ENCODE measurements at regions not wholly inside any gene's neighbourhood (a gene's known extent, or its start where the extent isn't known, plus 50 kb on each side); places are given as distances from the start of the nearest gene placed in this dataset.

DNA sequence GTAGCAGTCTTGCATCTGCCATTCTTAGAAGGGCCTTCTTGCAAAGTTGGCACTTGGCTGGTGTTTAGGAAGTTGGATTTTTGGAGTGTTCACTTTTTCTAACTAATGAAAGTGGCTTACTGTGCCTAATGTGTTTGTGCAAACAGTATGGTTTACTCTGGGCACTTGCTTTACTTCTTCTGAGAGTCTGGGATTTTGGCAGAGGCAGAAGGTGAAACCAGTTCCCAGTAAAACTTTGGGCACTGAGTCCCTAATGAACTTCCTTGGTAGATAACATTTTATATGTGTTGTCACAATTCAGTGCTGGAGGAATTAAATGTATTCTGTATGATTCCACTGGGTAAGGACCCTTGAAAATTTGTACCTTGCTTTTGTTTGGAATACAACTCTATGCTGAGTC lies 155.7 kb downstream of the FAM170A start:
- no peak for DNase-seq
- no peak for TF ChIP-seq CTCF (IDR thresholded peaks at IDR 0.05)
- H3K27me3 Mint-ChIP-seq (ENCODE audit: low read depth, poor library complexity) = no peaks in the 10 kb centered on the region
- H3K9me3 Mint-ChIP-seq = peaks cover 17% of the 10 kb centered on the region
- peaks cover 24% of the 10 kb centered on the region for H3K4me1 Mint-ChIP-seq
- H3K27ac Mint-ChIP-seq = no peak overlapping the region
- peaks cover 10% of the 10 kb centered on the region for H3K36me3 Mint-ChIP-seq (ENCODE audit: low read depth)
- H3K4me3 Mint-ChIP-seq = no peak overlapping the region

GRCh38 chr5:119789406-119790117 lies 160.2 kb downstream of the FAM170A start:
- Mint-ChIP-seq H3K4me3 (no peak overlapping the region), H3K9me3 (peaks cover 8% of the 10 kb centered on the region), H3K27ac (peak overlapping the region; percentile 50), H3K27me3 (ENCODE audit: low read depth, poor library complexity) (no peaks in the 10 kb centered on the region), H3K4me1 (peaks cover 44% of the 10 kb centered on the region), H3K36me3 (ENCODE audit: low read depth) (no peaks in the 10 kb centered on the region)
- no peak for DNase-seq
- TF ChIP-seq CTCF (IDR thresholded peaks at IDR 0.05) = no peak

- Mint-ChIP-seq H3K9me3 (peaks cover 11% of the 10 kb centered on the region), H3K27ac (peak overlapping the region; percentile 88), H3K4me1 (peaks cover 41% of the 10 kb centered on the region), H3K36me3 (ENCODE audit: low read depth) (no peaks in the 10 kb centered on the region), H3K4me3 (no peak overlapping the region), H3K27me3 (ENCODE audit: low read depth, poor library complexity) (no peaks in the 10 kb centered on the region)
- no peak for TF ChIP-seq CTCF (IDR thresholded peaks at IDR 0.05)
- DNase-seq = no peak
Observed at GRCh38 chr5:119792161-119792799, 162.9 kb downstream of the FAM170A start.

- DNase-seq = no peak
- H3K9me3 Mint-ChIP-seq = peaks cover 11% of the 10 kb centered on the region
- no peak overlapping the region for H3K27ac Mint-ChIP-seq
- peaks cover 33% of the 10 kb centered on the region for H3K4me1 Mint-ChIP-seq
- no peak overlapping the region for H3K4me3 Mint-ChIP-seq
- no peaks in the 10 kb centered on the region for H3K36me3 Mint-ChIP-seq (ENCODE audit: low read depth)
- no peaks in the 10 kb centered on the region for H3K27me3 Mint-ChIP-seq (ENCODE audit: low read depth, poor library complexity)
- no peak for TF ChIP-seq CTCF (IDR thresholded peaks at IDR 0.05)
Observed at GRCh38 chr5:119795768-119796167, 166.4 kb downstream of the FAM170A start.

DNA sequence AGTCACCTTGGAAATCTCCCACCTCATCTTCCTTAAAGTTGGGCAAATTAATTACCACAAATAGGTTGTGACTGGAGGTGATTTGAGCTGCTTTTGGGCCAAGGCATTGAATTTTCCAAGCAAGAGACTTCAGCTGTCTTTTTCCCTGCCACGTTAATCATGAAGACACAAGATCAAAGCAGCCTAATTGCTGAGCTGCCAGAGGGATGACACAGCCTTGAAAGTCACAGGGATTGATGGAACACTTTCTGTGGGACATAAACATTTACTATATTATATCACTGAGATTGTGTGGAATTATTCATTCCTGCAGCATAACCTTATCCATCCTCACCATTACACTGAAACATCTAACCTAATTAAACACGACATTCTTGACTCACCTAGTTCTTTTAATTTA lies 172.2 kb downstream of the FAM170A start:
- no peak for DNase-seq
- H3K4me1 Mint-ChIP-seq = peaks cover 25% of the 10 kb centered on the region
- peak overlapping the region; percentile 81 for H3K27ac Mint-ChIP-seq
- no peak overlapping the region for H3K4me3 Mint-ChIP-seq
- no peak for TF ChIP-seq CTCF (IDR thresholded peaks at IDR 0.05)
- H3K9me3 Mint-ChIP-seq = peaks cover 21% of the 10 kb centered on the region
- no peaks in the 10 kb centered on the region for H3K36me3 Mint-ChIP-seq (ENCODE audit: low read depth)
- H3K27me3 Mint-ChIP-seq (ENCODE audit: low read depth, poor library complexity) = no peaks in the 10 kb centered on the region

- Mint-ChIP-seq H3K36me3 (ENCODE audit: low read depth) (peaks cover 16% of the 10 kb centered on the region), H3K4me1 (peaks cover 5% of the 10 kb centered on the region), H3K27ac (no peak overlapping the region), H3K4me3 (no peak overlapping the region), H3K27me3 (ENCODE audit: low read depth, poor library complexity) (peaks cover 3% of the 10 kb centered on the region), H3K9me3 (peaks cover 40% of the 10 kb centered on the region)
- no peak for TF ChIP-seq CTCF (IDR thresholded peaks at IDR 0.05)
- DNase-seq = no peak
Observed at GRCh38 chr5:119808024-119808423, 178.7 kb downstream of the FAM170A start.
